GM19397 (cell line): ENCODE measurements at regions not wholly inside any gene's neighbourhood (a gene's known extent, or its start where the extent isn't known, plus 50 kb on each side); places are given as distances from the start of the nearest gene placed in this dataset.

Source experiments
- ATAC-seq: cut with Tn5 transposase; IDR thresholded peaks from one replicate; pipeline ENCODE4 v1.9.1; 2021; ENCODE audit warnings: mild to moderate bottlenecking, moderate library complexity; ENCODE audit not compliant: unreplicated experiment

- ATAC-seq, result no peak
Observed at GRCh38 chr11:39304586-39304985, 2154.9 kb downstream of the LRRC4C start.

GRCh38 chr11:39294648-39295047 lies 2164.8 kb downstream of the LRRC4C start:
- no peak for ATAC-seq

DNA sequence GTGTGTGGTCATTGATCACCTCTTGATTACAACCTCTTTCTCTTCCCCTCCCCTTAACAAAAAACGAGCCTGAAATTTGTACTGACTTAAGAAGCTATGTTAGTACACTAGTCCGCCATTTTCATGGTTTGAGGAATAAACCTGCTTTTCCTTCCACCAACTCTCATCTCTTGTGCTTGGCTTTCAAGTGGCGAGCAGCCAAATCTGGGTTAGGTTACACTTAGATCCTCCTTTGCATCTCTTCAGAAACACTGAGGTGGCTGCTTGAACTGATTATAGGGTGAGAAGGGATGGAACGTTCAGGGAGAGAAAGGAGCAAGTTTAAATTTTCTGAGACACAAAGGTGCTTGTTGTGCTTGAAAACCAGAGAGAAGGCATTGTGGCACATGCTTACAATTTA lies 2171.4 kb downstream of the LRRC4C start:
- no peak for ATAC-seq

DNA sequence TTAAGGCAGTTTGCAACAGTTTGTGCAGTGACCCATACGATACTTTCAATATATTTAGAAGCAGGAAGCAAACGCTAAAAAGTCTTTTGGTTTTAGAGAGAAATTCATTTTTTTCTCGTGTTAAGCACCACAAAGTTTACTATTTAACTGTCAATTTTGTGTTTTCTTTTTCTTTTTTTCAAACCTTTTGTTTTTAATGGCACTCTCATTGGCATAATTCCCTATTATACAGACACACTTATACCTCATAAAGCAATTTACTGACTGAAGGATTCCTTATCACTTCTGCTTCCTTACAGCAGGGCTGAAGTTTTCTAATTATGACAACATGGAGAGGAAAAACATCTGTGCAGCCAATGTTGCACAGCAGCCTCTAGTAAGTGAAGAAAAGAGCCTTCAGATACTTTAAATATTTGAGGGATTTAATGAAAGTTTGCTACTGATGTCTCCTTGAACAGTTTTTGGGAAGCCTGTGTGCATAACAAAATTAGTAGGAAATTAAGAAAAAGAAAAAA lies 2191.2 kb downstream of the LRRC4C start:
- no peak for ATAC-seq

DNA sequence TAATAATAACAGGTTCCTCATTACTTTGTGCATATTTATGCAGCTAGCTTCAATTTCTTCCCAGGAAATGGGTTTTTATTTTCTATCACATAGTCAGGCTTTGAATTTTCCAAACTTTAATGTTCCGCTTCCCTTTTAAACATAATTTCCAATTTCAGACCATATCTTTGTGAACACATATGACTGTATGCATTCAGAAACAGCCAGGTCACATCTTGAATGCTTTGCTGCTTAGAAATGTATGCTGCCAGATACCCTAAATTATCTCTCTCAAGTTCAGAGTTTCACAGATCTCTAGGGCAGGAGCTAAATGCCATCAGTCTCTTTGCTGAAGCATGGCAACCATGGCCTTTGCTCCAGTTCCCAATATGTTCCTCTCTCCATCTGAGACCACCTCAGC lies 2203.8 kb downstream of the LRRC4C start:
- no peak for ATAC-seq

GRCh38 chr11:39249566-39250365 lies 2209.7 kb downstream of the LRRC4C start:
- no peak for ATAC-seq

DNA sequence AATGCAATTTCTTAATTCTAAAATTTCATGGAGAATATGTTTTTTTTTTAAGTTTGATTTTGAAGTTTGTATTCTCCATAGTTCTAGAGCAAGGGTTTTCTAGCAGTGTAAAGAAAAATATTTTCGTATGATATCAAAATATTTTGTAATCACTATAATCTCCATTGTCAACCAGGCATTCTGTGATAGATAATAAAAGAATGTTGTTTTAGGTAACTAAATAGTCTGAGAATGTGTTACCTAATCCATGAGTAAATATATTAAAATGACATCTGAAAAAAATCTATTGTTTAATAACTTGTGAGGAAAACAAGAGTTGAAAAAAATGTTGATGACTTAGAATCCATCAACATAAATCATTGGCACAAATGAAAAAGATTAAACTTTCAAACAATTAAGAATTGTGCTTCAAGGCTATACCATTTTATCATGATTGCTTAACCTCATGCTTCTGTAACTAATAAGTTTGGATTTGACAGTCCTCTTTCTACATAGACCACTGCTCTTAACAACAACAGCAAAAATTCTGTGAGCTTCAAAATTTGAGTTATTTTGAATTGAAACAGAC lies 2211.8 kb downstream of the LRRC4C start:
- ATAC-seq, result no peak

DNA sequence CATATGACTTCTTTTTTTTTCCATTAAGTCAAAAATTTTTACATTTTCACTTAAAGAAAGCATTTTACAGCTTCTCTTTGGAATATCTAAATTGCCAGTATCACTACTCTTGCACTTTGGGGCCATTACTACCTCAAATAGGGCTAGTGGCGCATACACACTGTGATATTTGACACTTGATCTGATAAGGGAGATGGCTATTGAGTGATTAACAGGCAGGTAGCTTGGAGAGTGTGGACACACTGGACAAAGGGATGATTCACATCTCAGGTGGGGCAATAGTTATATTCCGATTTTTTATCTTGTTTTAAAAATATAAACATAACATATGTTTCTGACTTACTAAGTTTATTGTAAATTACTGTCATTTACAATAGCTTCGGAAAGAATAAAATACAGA lies 2219.9 kb downstream of the LRRC4C start:
- no peak for ATAC-seq

DNA sequence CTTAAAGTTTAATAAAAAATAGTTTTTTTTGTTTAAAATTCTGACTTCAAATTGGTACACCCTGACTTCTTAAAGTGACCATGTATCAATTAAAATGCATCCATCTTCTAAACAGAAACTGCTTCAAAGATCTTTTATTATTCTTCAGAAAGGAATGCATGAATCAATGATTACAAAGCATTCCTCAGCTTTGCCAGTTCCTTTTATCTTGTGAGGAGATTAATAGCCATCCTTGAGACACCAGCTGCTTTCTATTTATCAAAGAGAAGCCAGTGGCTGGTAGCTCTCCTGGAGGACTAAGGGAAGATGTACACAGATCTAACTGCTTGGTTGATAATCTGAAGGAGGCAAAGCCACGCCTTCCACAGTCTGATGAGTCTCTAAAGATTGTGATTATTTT lies 2222.5 kb downstream of the LRRC4C start:
- no peak for ATAC-seq

GRCh38 chr11:39221550-39222138 lies 2237.8 kb downstream of the LRRC4C start:
- ATAC-seq, result no peak

GRCh38 chr11:39220501-39221230 lies 2238.8 kb downstream of the LRRC4C start:
- no peak for ATAC-seq

DNA sequence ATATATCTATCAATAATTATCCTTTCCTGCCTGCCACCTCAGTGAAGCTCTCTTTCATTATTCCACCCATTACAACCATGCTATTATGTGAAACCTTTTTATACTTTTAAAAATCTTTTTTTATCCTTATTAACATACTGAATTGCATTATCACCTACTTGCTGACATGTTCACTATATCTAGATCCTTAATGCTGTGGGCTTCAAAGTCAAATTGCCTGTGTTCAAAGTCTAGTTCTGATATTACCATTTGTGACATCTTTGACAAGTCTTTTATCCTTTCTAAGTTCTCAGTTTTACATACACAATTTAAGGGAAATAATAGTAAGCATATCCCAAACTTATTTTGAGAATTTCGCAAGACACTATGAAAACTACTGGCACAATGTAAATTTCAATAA lies 2239.4 kb downstream of the LRRC4C start:
- ATAC-seq, result no peak

DNA sequence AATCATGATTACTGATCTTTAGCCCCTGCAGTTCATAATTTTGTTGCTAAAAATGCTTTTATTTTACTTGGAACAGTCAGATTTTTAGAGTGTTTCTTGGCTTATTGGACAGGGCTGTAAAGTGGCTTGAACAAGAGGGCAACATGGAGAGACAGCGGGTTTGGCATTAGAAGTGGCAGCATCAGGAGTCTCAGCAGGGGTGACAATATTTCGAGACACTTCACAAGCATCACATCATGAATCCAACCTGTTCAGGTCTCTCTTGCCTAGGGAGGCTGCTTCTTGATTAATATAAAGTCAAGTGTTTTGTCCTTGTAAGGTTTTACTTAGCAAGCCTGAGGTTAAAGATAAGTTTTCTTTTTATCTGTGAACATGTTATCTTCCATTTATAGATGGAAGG lies 2249.5 kb downstream of the LRRC4C start:
- ATAC-seq, result no peak

DNA sequence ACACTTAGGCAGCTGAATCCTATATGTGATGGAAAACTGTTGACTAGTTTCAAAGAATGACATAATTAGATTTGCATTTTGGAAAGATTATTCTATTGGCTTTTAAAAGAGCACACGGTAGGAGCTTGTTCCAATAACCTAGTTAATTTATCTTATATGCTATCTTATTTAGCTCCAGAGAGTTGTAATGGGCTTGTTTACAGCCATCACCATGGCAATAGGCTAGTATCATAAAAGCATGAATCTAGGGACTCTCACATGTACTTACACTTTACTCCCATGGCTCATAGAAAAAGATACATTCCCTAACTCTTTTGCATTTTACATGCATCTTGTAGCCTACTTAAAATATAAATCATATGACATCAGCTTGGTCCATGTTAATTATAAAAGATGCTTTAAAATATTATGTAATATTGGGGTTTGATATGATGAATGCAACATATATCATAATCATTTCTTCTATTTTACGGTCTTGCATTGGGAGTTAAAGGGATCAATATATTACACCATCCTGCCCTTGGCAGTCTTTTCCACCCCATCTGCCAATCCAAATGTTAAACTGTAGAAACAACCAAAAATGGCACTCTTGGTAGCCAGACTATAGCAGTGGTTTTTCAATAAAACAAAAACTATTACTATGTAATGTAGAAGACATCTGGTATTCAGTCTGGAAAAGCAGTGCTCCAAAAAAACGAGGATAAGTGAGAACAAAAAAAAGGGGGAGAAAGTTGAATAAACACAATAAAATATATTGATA lies 2254.0 kb downstream of the LRRC4C start:
- no peak for ATAC-seq

- no peak for ATAC-seq
Observed at GRCh38 chr11:39192671-39193070, 2266.8 kb downstream of the LRRC4C start.

GRCh38 chr11:39190751-39191150 lies 2268.7 kb downstream of the LRRC4C start:
- no peak for ATAC-seq

DNA sequence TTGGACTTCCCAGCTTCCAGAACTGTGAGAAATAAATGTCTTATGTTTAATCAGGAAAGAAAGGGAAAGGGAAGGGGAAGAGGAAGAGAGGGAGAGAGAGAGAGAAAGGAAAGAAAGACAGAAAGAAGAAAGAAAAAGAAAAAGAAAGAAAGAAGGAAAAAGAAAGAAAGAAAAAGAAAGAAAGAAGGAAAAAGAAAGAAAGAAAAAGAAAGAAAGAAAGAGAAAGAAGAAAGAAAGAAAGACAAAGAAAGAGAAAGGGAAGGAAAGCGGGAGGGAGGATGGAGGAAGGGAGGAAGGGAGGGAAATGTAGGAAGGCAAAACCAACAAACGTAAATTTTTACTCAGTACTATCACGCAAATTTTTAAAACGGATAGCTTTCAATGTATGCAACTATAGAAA lies 2281.8 kb downstream of the LRRC4C start:
- ATAC-seq, result no peak

- ATAC-seq, result no peak
Observed at GRCh38 chr11:39174965-39175364, 2284.5 kb downstream of the LRRC4C start.

DNA sequence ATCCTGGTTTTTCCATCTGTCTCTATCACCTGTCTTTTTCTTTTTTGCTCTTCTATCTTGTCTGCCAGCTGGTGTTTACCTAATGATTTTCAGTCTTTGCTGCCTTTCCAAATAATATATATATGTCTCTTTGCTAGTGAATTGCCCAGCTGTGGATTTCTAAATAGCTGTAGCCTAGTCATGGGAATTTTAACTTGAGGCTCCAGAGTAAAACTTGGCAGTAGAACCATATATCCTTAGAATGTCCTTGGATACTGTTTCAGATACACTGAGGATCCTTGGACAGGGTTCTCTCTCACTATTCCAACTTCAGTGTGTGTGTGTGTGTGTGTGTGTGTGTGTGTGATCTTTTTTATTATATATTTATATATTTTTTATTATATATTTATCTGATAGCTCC lies 2285.3 kb downstream of the LRRC4C start:
- ATAC-seq, result no peak

DNA sequence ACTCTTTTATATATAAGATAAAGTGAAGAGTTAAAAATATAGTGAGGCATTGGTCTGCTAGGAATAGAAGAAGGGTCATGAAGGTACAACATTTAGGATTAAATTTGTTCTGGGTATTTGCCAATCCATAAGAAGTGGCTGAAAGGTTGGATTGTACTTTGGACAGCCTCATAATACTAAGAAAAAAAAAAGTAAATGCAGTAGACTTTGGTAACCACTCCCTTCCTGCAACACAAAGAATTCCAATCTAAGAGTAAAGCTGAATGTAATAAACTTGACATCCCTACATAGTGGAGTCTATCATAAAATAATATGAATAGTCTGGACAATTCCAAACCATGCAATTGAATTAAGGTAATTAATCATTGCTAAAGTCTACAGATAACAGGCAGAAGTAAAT lies 2294.4 kb downstream of the LRRC4C start:
- no peak for ATAC-seq

- no peak for ATAC-seq
Observed at GRCh38 chr11:39149214-39149613, 2310.2 kb downstream of the LRRC4C start.
